ENCODE measurements at regions not wholly inside any gene's neighbourhood (a gene's known extent, or its start where the extent isn't known, plus 50 kb on each side); places are given as distances from the start of the nearest gene placed in this dataset.

GRCh38 chr6:63477422-63478040, 94.7 kb upstream of the LOC128125822 start:
- no peaks in the 10 kb centered on the region for H3K9me3 ChIP-seq (ENCODE audit: control insufficient read depth, low read length)
- H3K4me1 ChIP-seq = no peaks in the 10 kb centered on the region
- TF ChIP-seq, protein P1, sequence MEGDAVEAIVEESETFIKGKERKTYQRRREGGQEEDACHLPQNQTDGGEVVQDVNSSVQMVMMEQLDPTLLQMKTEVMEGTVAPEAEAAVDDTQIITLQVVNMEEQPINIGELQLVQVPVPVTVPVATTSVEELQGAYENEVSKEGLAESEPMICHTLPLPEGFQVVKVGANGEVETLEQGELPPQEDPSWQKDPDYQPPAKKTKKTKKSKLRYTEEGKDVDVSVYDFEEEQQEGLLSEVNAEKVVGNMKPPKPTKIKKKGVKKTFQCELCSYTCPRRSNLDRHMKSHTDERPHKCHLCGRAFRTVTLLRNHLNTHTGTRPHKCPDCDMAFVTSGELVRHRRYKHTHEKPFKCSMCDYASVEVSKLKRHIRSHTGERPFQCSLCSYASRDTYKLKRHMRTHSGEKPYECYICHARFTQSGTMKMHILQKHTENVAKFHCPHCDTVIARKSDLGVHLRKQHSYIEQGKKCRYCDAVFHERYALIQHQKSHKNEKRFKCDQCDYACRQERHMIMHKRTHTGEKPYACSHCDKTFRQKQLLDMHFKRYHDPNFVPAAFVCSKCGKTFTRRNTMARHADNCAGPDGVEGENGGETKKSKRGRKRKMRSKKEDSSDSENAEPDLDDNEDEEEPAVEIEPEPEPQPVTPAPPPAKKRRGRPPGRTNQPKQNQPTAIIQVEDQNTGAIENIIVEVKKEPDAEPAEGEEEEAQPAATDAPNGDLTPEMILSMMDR (IDR thresholded peaks at IDR 0.05) = no peak
- H3K4me2 ChIP-seq (ENCODE audit: low read length) = no peak overlapping the region
- H3K9ac ChIP-seq = no peak overlapping the region
- no peak overlapping the region for H3K4me3 ChIP-seq (ENCODE audit: low read depth, low read length)
- no peak overlapping the region for H2AFZ ChIP-seq
- no peak overlapping the region for H3K27ac ChIP-seq
- H3K79me2 ChIP-seq = no peaks in the 10 kb centered on the region
- H3K27me3 ChIP-seq (ENCODE audit: control insufficient read depth, insufficient read depth, low read length) = no peaks in the 10 kb centered on the region
- H3K36me3 ChIP-seq (ENCODE audit: control insufficient read depth, insufficient read depth, low read length) = no peaks in the 10 kb centered on the region

GRCh38 chr6:63478734-63479133, 93.5 kb upstream of the LOC128125822 start:
- H3K4me3 ChIP-seq (ENCODE audit: low read depth, low read length) = no peak overlapping the region
- TF ChIP-seq, protein P1 (IDR thresholded peaks at IDR 0.05) = no peak
- H3K79me2 ChIP-seq = no peaks in the 10 kb centered on the region
- H3K27me3 ChIP-seq (ENCODE audit: control insufficient read depth, insufficient read depth, low read length) = no peaks in the 10 kb centered on the region
- H3K9me3 ChIP-seq (ENCODE audit: control insufficient read depth, low read length) = no peaks in the 10 kb centered on the region
- no peaks in the 10 kb centered on the region for H3K36me3 ChIP-seq (ENCODE audit: control insufficient read depth, insufficient read depth, low read length)
- H2AFZ ChIP-seq = no peak overlapping the region
- no peak overlapping the region for H3K9ac ChIP-seq
- no peak overlapping the region for H3K4me2 ChIP-seq (ENCODE audit: low read length)
- H3K4me1 ChIP-seq = no peaks in the 10 kb centered on the region
- no peak overlapping the region for H3K27ac ChIP-seq

DNA sequence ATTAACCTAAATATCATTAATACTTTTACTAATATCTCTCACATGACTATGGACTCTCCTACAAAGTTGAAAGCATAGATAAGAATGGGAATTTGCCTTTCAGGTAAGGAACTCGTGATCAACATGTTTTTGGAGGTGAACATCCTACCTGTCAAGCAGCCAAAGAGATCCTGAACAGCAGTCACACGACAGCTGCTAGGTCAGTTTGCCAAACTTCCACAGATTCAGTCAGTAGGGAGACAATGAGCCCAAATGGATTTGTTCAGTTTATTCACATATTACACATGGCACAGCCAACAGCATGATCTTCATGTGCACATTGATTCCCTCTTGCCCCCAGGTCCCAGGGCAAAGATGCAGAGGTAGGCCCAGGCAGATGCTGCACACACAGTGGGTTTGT, 86.1 kb upstream of the LOC128125822 start:
- Histone ChIP-seq H3K27me3 (ENCODE audit: control insufficient read depth, insufficient read depth, low read length) (no peaks in the 10 kb centered on the region), H3K27ac (no peak overlapping the region)

DNA sequence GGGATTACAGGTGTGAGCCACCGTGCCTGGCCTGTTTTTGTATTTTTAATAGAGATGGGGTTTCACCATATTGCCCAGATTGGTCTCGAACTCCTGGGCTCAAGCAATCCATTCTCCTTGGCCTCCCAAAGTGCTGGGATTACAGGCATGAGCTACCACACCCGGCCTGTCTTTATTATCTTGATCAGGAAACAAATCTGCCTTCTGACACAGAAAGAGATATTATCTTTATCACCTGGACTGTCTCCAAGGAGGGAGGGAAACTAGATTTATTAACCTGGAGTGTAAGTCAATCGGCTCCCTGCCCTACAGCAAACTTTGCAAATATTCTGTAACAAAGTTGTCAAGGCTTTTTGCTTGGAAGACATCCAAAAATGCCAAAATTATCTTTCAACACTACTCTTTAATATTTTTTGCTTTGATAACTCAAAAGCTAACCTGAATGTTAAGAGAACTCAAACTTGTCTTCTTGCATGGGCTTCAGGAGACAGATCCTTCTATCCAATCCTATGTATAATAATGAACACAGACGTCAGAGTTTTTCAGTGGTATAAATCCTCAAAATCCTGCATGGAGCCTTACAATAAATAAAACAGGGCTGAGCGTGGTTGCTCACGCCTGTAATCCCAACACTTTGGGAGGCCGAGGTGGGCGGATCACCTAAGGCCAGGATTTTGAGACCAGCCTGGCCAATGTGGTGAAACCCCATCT, 85.0 kb upstream of the LOC128125822 start:
- Histone ChIP-seq H3K4me1 (no peaks in the 10 kb centered on the region), H3K4me3 (ENCODE audit: low read depth, low read length) (no peak overlapping the region), H3K27ac (no peak overlapping the region), H3K9ac (no peak overlapping the region), H3K36me3 (ENCODE audit: control insufficient read depth, insufficient read depth, low read length) (no peaks in the 10 kb centered on the region), H2AFZ (no peak overlapping the region), H3K4me2 (ENCODE audit: low read length) (no peak overlapping the region), H3K9me3 (ENCODE audit: control insufficient read depth, low read length) (no peaks in the 10 kb centered on the region), H3K27me3 (ENCODE audit: control insufficient read depth, insufficient read depth, low read length) (no peaks in the 10 kb centered on the region), H3K79me2 (no peaks in the 10 kb centered on the region)
- TF ChIP-seq, protein P1 (IDR thresholded peaks at IDR 0.05) = no peak

More for the DNA sequence above, 86.1 kb upstream of the LOC128125822 start:
- Histone ChIP-seq H3K9me3 (ENCODE audit: control insufficient read depth, low read length) (no peaks in the 10 kb centered on the region), H3K4me3 (ENCODE audit: low read depth, low read length) (no peak overlapping the region), H2AFZ (no peak overlapping the region), H3K79me2 (no peaks in the 10 kb centered on the region), H3K4me1 (no peaks in the 10 kb centered on the region), H3K4me2 (ENCODE audit: low read length) (no peak overlapping the region), H3K9ac (no peak overlapping the region), H3K36me3 (ENCODE audit: control insufficient read depth, insufficient read depth, low read length) (no peaks in the 10 kb centered on the region)
- TF ChIP-seq, protein P1 (IDR thresholded peaks at IDR 0.05) = no peak

DNA sequence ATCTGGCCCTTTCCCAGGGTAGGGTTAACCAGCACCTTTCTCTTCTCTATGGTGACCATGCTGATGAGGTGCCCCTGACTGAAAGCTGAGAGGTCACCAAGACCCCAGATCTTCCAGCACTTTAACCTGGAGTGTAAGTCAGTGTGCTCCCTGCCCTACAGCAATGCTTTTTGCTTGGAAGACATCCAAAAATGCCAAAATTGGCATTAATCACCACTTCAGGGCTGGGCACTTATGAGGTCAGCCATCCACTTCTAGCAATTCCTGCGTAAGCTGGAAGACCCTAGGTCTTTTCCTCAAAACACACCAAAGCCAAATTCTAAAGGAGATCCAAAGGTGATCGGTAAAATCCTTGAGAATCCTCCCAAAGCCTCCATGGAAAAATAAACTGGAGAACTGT, 81.2 kb upstream of the LOC128125822 start:
- no peaks in the 10 kb centered on the region for H3K79me2 ChIP-seq
- no peak overlapping the region for H3K4me3 ChIP-seq (ENCODE audit: low read depth, low read length)
- no peak overlapping the region for H2AFZ ChIP-seq
- H3K27me3 ChIP-seq (ENCODE audit: control insufficient read depth, insufficient read depth, low read length) = no peaks in the 10 kb centered on the region
- no peak overlapping the region for H3K9ac ChIP-seq
- no peaks in the 10 kb centered on the region for H3K4me1 ChIP-seq
- no peak overlapping the region for H3K4me2 ChIP-seq (ENCODE audit: low read length)
- no peaks in the 10 kb centered on the region for H3K36me3 ChIP-seq (ENCODE audit: control insufficient read depth, insufficient read depth, low read length)
- no peaks in the 10 kb centered on the region for H3K9me3 ChIP-seq (ENCODE audit: control insufficient read depth, low read length)
- TF ChIP-seq, protein P1 (IDR thresholded peaks at IDR 0.05) = no peak
- H3K27ac ChIP-seq = no peak overlapping the region

Measured in parathyroid adenoma (tissue), 2 donors.